ENCODE measurements at regions not wholly inside any gene's neighbourhood (a gene's known extent, or its start where the extent isn't known, plus 50 kb on each side); places are given as distances from the start of the nearest gene placed in this dataset.
"Not testable (repeated sequence)": the region's sequence is repeated elsewhere in the genome, so short reads cannot be mapped to it uniquely, and the experiment has no call there.

DNA sequence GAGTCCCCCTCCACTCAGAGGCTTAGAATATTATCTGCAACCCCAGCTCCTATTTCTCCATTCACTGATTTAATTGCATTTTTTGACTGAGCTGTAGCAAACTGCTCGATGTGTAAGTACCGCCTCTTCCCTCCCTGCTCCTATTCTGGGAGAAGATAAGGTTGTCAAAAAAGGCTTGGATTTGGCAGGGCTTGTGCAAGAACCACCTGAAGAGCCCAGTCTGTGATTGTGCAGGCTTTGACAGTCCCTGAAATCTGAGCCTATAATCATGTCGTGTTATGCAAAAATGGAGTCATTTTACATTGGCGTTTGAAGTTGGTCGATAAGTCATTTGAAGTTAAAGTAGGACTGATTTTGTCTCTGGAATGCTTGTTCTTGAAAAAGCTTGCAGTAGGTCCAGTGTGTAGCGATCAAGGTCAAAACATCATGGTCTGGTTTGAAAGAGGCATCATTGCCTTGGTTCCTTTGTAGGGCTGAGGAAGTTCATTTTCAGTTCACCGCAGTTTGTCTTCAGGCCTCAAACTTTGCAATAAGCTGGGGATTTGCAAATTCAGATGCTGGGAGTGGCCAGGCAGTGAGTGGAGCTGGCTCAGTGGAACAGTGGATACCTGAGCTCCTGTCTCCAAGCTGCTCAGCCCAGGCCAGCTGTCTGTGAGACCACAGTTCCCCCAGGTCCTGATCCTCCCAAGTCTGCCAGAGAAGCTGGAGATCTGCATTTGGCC is 68.8 kb downstream of the KATNIP start:
- H3K4me3 ChIP-seq (ENCODE audit: low read depth, low read length) = no peak overlapping the region
- TF ChIP-seq, protein P1, sequence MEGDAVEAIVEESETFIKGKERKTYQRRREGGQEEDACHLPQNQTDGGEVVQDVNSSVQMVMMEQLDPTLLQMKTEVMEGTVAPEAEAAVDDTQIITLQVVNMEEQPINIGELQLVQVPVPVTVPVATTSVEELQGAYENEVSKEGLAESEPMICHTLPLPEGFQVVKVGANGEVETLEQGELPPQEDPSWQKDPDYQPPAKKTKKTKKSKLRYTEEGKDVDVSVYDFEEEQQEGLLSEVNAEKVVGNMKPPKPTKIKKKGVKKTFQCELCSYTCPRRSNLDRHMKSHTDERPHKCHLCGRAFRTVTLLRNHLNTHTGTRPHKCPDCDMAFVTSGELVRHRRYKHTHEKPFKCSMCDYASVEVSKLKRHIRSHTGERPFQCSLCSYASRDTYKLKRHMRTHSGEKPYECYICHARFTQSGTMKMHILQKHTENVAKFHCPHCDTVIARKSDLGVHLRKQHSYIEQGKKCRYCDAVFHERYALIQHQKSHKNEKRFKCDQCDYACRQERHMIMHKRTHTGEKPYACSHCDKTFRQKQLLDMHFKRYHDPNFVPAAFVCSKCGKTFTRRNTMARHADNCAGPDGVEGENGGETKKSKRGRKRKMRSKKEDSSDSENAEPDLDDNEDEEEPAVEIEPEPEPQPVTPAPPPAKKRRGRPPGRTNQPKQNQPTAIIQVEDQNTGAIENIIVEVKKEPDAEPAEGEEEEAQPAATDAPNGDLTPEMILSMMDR (conservative IDR thresholded peaks at IDR 0.05; ENCODE audit: low read depth, low read length) = no peak
- DNase-seq (ENCODE audit: low read depth) = no peak

DNA sequence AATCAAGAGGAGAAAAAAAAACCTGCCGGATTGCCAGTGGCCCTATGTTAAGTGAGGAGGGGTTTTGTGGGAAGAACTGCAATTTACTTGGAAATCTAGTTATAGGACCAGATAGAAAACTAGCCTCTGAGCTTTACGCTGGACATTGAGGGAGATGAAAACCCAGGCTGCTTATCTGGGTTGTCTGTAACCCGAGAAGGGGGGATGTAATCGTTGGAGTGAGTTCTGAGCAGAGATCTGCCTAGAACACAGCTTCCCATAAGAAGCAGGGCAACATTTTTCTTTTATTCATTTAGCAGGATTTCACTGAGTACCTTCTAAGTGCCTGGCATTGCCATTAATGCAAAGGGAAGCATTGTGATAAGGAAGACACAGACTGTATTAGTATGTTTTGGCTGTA is 70.6 kb downstream of the KATNIP start:
- TF ChIP-seq, protein P1 (conservative IDR thresholded peaks at IDR 0.05; ENCODE audit: low read depth, low read length) = no peak
- no peak overlapping the region for H3K4me3 ChIP-seq (ENCODE audit: low read depth, low read length)
- no peak for DNase-seq (ENCODE audit: low read depth)

DNA sequence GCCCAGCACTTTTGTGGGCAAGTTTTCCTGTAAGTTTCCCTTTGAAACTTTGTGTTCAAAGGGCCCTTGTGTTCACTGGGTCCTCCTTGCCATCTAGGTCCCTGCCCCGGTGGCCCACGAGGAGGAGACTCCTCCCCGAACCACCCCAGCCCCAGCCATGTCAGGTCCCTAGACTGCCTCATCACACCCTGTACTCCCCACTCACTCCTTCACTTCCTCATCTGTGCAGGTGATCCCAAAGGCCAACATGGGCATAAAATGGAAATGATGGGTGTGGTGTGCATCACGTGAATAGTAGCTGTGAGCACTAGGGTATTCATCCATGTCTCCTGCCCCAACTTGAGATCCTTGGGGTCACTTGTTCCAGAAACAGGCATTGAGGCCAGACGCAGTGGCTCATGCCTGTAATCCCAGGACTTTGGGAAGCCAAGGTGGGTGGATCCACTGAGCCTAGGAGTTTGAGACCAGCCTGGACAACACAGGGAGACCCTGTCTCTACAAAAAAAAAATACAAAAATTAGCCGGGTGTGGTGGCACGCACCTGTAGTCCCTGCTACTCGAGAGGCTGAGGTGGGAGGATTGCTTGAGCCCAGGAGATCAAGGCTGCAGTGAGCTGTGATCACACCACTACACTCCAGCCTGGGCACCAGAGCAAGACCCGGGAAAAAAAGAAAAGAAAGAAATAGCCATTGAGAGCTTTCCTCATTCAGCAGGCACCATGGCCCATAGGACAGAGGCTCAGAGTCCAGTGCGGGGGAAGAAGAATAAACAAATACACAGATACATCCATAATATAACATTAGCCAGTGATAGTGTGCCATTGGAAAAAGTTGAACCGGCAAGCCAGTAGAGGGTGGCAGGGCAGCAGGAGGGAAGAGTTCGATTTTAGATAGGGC is 74.5 kb downstream of the KATNIP start:
- no peak overlapping the region for H3K4me3 ChIP-seq (ENCODE audit: low read depth, low read length)

DNA sequence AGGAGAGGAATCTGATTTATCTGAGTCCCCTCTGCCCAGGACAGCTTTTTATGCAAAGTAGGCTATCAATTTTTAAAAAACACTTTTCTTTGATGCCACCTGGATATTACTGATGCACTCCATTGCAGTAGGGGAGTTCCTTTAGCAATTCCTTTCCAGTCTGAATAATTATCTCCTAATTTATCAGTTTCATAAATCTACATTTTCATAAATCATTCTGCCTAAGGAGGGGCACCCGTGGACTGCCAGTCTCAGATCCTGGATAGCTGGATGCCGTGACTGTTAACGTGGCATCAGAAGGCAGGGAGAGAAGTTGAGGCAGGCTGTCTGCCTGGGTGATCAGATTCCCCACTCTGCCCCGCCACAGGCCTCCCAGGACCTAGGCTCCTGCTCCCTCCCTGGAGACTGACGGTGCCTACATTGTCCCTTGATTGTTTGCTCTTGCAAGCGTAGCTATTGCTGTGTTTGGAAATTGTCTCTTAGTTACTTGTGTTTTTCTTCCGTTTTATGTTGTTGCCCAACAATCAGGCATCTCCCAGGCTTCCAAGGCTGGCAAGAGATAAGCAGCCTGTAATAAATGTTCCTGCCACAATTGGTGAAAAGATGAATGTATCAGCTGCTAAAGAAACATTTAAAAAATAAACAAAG is 75.2 kb downstream of the KATNIP start:
- no peak overlapping the region for H3K4me3 ChIP-seq (ENCODE audit: low read depth, low read length)
- TF ChIP-seq, protein P1 (conservative IDR thresholded peaks at IDR 0.05; ENCODE audit: low read depth, low read length) = no peak
- no peak for DNase-seq (ENCODE audit: low read depth)

More for the DNA sequence above, 74.5 kb downstream of the KATNIP start:
- TF ChIP-seq, protein P1 (conservative IDR thresholded peaks at IDR 0.05; ENCODE audit: low read depth, low read length) = no peak
- DNase-seq (ENCODE audit: low read depth) = no peak

DNA sequence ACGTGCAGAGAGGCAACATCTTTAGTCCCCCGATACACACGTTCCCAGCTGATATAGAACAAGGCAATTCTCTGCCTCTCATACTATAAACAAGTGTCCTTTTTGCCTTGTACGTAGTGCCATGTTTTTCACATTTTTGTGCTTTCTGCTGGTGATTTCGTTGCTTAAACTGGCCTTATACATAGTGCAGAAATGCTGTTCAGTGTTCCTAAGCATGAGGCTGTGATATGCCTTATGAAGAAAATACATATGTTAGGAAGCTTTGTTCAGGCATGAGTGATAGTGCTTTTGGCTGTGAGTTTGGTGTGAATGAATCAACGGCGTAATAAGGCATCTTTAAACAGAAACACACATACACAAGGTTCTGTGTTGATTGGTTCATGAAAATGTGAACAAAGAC is 77.2 kb downstream of the KATNIP start:
- TF ChIP-seq, protein P1 (conservative IDR thresholded peaks at IDR 0.05; ENCODE audit: low read depth, low read length) = no peak
- H3K4me3 ChIP-seq (ENCODE audit: low read depth, low read length) = no peak overlapping the region
- DNase-seq (ENCODE audit: low read depth) = no peak

DNA sequence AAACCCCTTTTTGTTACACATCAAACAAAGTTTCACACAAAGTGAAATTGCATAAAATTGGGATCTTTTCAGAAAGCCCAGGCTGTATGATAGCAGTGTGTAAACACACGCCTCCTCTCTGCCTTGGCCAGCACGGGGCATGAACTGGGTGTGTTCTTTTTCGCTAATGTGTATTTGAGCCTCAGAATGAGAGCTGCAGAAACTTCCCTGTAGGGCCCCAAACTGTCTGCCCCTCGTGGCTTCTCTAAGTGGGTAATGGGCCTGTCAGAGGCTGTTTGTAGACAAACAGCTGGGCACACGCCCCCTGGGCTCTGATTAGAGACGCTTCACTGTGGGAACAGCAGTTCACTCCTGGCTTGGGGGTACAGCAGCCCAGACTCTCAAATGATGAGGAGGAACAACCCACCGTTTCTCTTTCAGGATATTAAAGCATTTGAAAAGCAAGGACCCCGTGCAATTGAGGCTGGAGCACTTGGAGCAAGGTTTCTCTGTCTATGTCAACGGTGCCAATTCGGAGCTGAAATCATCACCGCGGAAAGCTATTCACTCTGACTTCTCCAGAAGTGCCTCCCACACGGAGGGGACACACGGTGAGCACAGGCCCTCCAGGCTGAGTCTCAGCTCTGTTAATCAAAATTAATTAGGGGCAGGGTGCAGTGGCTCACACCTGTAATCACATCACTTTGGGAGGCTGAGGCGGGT is 78.4 kb downstream of the KATNIP start:
- no peak for DNase-seq (ENCODE audit: low read depth)
- no peak overlapping the region for H3K4me3 ChIP-seq (ENCODE audit: low read depth, low read length)
- TF ChIP-seq, protein P1 (conservative IDR thresholded peaks at IDR 0.05; ENCODE audit: low read depth, low read length) = no peak

DNA sequence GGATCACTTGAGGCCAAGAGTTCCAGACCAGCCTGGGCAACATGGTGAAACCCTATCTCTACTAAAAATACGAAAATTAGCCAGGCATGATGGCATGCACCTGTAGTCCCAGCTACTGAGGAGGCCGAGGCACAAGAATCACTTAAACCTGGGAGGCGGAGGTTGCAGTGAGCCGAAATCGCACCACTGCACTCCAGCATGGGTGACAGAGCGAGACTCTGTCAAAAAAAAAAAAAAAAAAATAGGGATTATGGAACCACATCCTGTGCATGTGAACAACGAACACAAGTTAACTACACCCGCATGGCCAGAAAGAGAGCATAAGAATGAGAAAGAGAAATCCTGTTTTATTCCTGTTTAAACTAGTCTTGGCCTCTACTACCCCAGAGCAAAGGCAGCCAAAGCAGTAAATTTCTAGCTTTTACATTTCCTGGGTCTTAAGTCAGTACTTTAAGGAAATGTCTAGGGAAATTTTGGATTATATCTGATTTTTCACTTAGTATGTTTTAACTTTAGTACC is 79.1 kb downstream of the KATNIP start:
- not testable (repeated sequence) for DNase-seq (ENCODE audit: low read depth); H3K4me3 ChIP-seq (ENCODE audit: low read depth, low read length)

All from epithelial cell of proximal tubule (primary cell).